H9 (cell line): ENCODE measurements at regions not wholly inside any gene's neighbourhood (a gene's known extent, or its start where the extent isn't known, plus 50 kb on each side); places are given as distances from the start of the nearest gene placed in this dataset.
A peak's percentile ranks its signal among the peaks of the same experiment; 100 is the strongest.

ENCODE experiments used
- DNase-seq: peaks from one replicate; pipeline ENCODE4 v3.0.0-alpha.2; 2017
- H2AFZ ChIP-seq: one replicate; pipeline ENCODE4 v1.6.1; 2013; ENCODE audit warnings: mild to moderate bottlenecking, low read length, control low read depth, moderate library complexity
- H2AK5ac ChIP-seq: 2 replicates; pipeline ENCODE4 v1.6.1; 2013; ENCODE audit warnings: low read length, control low read depth, mixed read lengths; ENCODE audit not compliant: insufficient read length
- H2BK120ac ChIP-seq: one replicate; pipeline ENCODE4 v1.6.1; 2013; ENCODE audit warnings: low read depth, mild to moderate bottlenecking, low read length, control low read depth, inconsistent platforms; ENCODE audit not compliant: poor library complexity, severe bottlenecking
- H2BK12ac ChIP-seq: 2 replicates; pipeline ENCODE4 v1.6.1; 2013; ENCODE audit warnings: low read length, control low read depth, mixed read lengths, low read depth; ENCODE audit not compliant: insufficient read length
- H2BK15ac ChIP-seq: 2 replicates; pipeline ENCODE4 v1.6.1; 2013; ENCODE audit warnings: low read depth, low read length, control low read depth
- H2BK20ac ChIP-seq: one replicate; pipeline ENCODE4 v1.6.1; 2013; ENCODE audit warnings: low read depth, mild to moderate bottlenecking, low read length, control low read depth, inconsistent platforms; ENCODE audit not compliant: poor library complexity, severe bottlenecking
- H2BK5ac ChIP-seq: 2 replicates; pipeline ENCODE4 v1.6.1; 2013; ENCODE audit warnings: low read length, control low read depth, mixed read lengths; ENCODE audit not compliant: insufficient read length
- H3K14ac ChIP-seq: 2 replicates; pipeline ENCODE4 v1.6.1; 2013; ENCODE audit warnings: low read length, control low read depth; ENCODE audit not compliant: insufficient read depth
- H3K18ac ChIP-seq: 2 replicates; pipeline ENCODE4 v1.6.1; 2013; ENCODE audit warnings: low read depth, mild to moderate bottlenecking, mixed read lengths, low read length, control low read depth; ENCODE audit not compliant: insufficient read length
- H3K23ac ChIP-seq: 2 replicates; pipeline ENCODE4 v1.6.1; 2013; ENCODE audit warnings: low read length, control low read depth, mixed read lengths, low read depth; ENCODE audit not compliant: insufficient read length
- H3K23me2 ChIP-seq: 2 replicates; pipeline ENCODE4 v1.6.1; 2013; ENCODE audit warnings: low read depth, mild to moderate bottlenecking, mixed read lengths, low read length, control low read depth; ENCODE audit not compliant: insufficient read length, poor library complexity, severe bottlenecking
- H3K27ac ChIP-seq: 2 replicates; pipeline ENCODE4 v1.5.1; 2013; ENCODE audit warnings: low read length, control low read depth, mixed read lengths, low read depth; ENCODE audit not compliant: insufficient read length
- H3K27me3 ChIP-seq: 2 replicates; pipeline ENCODE4 v1.6.1; 2013; ENCODE audit warnings: low read length, control low read depth, inconsistent platforms; ENCODE audit not compliant: insufficient read depth
- H3K4ac ChIP-seq: 2 replicates; pipeline ENCODE4 v1.6.1; 2013; ENCODE audit warnings: low read depth, mild to moderate bottlenecking, control low read depth, inconsistent platforms, low read length, moderate library complexity
- H3K4me1 ChIP-seq: 2 replicates; pipeline ENCODE4 v1.6.1; 2013; ENCODE audit warnings: low read length, control low read depth, inconsistent platforms; ENCODE audit not compliant: insufficient read depth
- H3K4me2 ChIP-seq: 2 replicates; pipeline ENCODE4 v1.6.1; 2013; ENCODE audit warnings: low read length, control low read depth, mixed read lengths; ENCODE audit not compliant: insufficient read length, insufficient read depth
- H3K56ac ChIP-seq: 2 replicates; pipeline ENCODE4 v1.6.1; 2013; ENCODE audit warnings: low read depth, mild to moderate bottlenecking, mixed read lengths, low read length, control low read depth; ENCODE audit not compliant: insufficient read length
- H3K79me1 ChIP-seq: 2 replicates; pipeline ENCODE4 v1.6.1; 2013; ENCODE audit warnings: low read depth, mild to moderate bottlenecking, moderate library complexity, low read length, control low read depth, inconsistent platforms; ENCODE audit not compliant: insufficient read depth, poor library complexity, severe bottlenecking
- H3K79me2 ChIP-seq: 2 replicates; pipeline ENCODE4 v1.6.1; 2013; ENCODE audit warnings: low read length, control low read depth, inconsistent platforms; ENCODE audit not compliant: insufficient read depth
- H3K9ac ChIP-seq: 2 replicates; pipeline ENCODE4 v1.6.1; 2013; ENCODE audit warnings: low read length, control low read depth, mixed read lengths; ENCODE audit not compliant: insufficient read length; ENCODE audit errors: extremely low read depth
- H3K9me3 ChIP-seq: one replicate; pipeline ENCODE4 v1.6.1; 2013; ENCODE audit warnings: low read depth, low read length, inconsistent platforms; ENCODE audit not compliant: control insufficient read depth
- H3T11ph ChIP-seq: one replicate; pipeline ENCODE4 v1.6.1; 2013; ENCODE audit warnings: mild to moderate bottlenecking, low read length, control low read depth, inconsistent platforms
- H4K20me1 ChIP-seq: one replicate; pipeline ENCODE4 v1.6.1; 2013; ENCODE audit not compliant: control insufficient read depth, insufficient read length, insufficient read depth
- H4K5ac ChIP-seq: 2 replicates; pipeline ENCODE4 v1.6.1; 2013; ENCODE audit warnings: low read depth, mild to moderate bottlenecking, mixed read lengths, low read length, control low read depth; ENCODE audit not compliant: insufficient read length
- H4K8ac ChIP-seq: replicated peaks from 2 replicates; pipeline ENCODE4 v1.6.1; 2013; ENCODE audit warnings: low read length, control low read depth, mixed read lengths, low read depth; ENCODE audit not compliant: insufficient read length
- H4K91ac ChIP-seq: 2 replicates; pipeline ENCODE4 v1.6.1; 2013; ENCODE audit warnings: low read depth, mild to moderate bottlenecking, moderate library complexity, mixed read lengths, low read length, control low read depth; ENCODE audit not compliant: insufficient read length
- H3K27ac Mint-ChIP-seq, 3 experiments: 2 replicates in 2 of 3; 3 replicates in 1 of 3; pipeline ENCODE4 v1.8.0; 2020 to 2021; ENCODE audit warnings: mixed read lengths in 3 of 3, mild to moderate bottlenecking in 1 of 3, moderate library complexity in 1 of 3
- H3K27me3 Mint-ChIP-seq: 2 replicates; pipeline ENCODE4 v1.8.0; 2021; ENCODE audit warnings: low read depth, mild to moderate bottlenecking, moderate library complexity, mixed read lengths
- H3K36me3 Mint-ChIP-seq, 3 experiments: 2 replicates in 2 of 3; 3 replicates in 1 of 3; pipeline ENCODE4 v1.8.0; 2020 to 2021; ENCODE audit warnings: low read depth in 3 of 3, mixed read lengths in 3 of 3; ENCODE audit not compliant: insufficient read depth in 1 of 3
- H3K4me1 Mint-ChIP-seq, 2 experiments: 2 replicates each; pipeline ENCODE4 v1.8.0; 2020; ENCODE audit warnings: mixed read lengths in 2 of 2
- H3K4me3 Mint-ChIP-seq, 2 experiments: 2 replicates in 1 of 2; 3 replicates in 1 of 2; pipeline ENCODE4 v1.8.0; 2020 to 2021; ENCODE audit warnings: mild to moderate bottlenecking in 2 of 2, mixed read lengths in 2 of 2, moderate library complexity in 1 of 2
- H3K9me3 Mint-ChIP-seq, 2 experiments: 2 replicates in 1 of 2; 3 replicates in 1 of 2; pipeline ENCODE4 v1.8.0; 2020; ENCODE audit warnings: mild to moderate bottlenecking in 2 of 2, mixed read lengths in 2 of 2, moderate library complexity in 1 of 2
- WGBS: extraction: QIAGEN DNeasy Blood & Tissue Kit; methylation state at CpG from one replicate; pipeline ENCODE4 v1.1.7; 2013; ENCODE audit warnings: missing lambda C conversion rate, low lambda C conversion rate, mixed read lengths; ENCODE audit not compliant: insufficient read length; ENCODE audit errors: extremely low coverage; 5-methylcytosine and 5-hydroxymethylcytosine counted together
- TF ChIP-seq, protein P1 (sequence below): fragments of 200-600 bp; sonication (generic); conservative IDR thresholded peaks from 3 replicates; pipeline ENCODE4 v1.8.0; 2021; ENCODE audit warnings: antibody characterized with exemption, mild to moderate bottlenecking

DNA sequence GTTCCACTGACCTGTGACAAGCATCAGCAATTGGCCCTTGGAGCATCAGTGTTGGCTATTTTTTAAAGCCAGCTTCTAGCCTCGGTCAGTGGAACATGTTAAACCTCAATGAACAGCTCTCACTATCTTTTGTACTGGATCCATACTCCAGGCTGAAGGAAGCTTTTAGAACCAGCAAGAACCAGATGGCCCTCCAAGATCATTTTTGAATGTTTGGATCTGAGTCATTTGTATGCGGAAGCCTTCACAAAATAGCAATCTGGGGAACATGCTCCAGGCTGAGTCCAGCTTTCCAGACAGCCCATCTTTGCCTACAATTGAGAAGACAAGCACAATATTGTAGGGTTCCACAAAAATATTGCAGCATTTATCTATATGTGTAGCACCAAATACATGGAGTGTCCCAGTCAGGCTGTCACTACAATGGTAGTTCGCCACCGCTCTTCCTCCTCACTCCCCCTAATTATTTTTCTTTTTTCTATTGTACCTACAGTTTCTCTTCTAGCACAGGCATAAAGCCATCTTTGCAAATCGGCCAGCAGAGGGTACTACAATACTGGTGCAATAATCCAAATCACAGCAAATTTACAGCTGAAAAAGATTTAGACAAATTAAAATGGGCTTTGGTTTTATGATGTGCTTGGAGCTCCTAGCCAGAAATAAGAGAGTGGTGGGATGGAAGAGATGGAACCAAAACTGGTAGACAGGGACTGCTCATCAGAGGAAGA, 177.4 kb upstream of the BLID start:
- Histone ChIP-seq H3K4me2 (no peak overlapping the region), H4K20me1 (no peaks in the 10 kb centered on the region), H4K8ac (no peak overlapping the region), H2AFZ (no peak overlapping the region), H3K9ac (no peak overlapping the region), H3K4ac (no peak overlapping the region), H2AK5ac (no peak overlapping the region), H2BK20ac (no peak overlapping the region), H3K14ac (no peak overlapping the region), H2BK12ac (no peak overlapping the region), H3K9me3 (no peaks in the 10 kb centered on the region), H2BK15ac (no peak overlapping the region), H3K27ac (no peak overlapping the region), H3K56ac (no peak overlapping the region), H2BK5ac (no peak overlapping the region), H4K5ac (no peak overlapping the region), H3K18ac (no peak overlapping the region), H3K27me3 (no peaks in the 10 kb centered on the region), H3K79me1 (no peaks in the 10 kb centered on the region), H3K23ac (no peak overlapping the region), H3K4me1 (no peaks in the 10 kb centered on the region), H3K79me2 (no peaks in the 10 kb centered on the region), H2BK120ac (no peak overlapping the region), H3T11ph (no peak overlapping the region), H4K91ac (no peak overlapping the region), H3K23me2 (no peaks in the 10 kb centered on the region)
- H3K27me3 Mint-ChIP-seq, result peaks cover 2% of the 10 kb centered on the region; the same call in 1 of the 2 replicates
- no peaks in the 10 kb centered on the region for H3K4me1 Mint-ChIP-seq
- no peak for DNase-seq
- H3K9me3 Mint-ChIP-seq, result peaks cover 14 to 19% of the 10 kb centered on the region in 2 experiments
- TF ChIP-seq, protein P1, sequence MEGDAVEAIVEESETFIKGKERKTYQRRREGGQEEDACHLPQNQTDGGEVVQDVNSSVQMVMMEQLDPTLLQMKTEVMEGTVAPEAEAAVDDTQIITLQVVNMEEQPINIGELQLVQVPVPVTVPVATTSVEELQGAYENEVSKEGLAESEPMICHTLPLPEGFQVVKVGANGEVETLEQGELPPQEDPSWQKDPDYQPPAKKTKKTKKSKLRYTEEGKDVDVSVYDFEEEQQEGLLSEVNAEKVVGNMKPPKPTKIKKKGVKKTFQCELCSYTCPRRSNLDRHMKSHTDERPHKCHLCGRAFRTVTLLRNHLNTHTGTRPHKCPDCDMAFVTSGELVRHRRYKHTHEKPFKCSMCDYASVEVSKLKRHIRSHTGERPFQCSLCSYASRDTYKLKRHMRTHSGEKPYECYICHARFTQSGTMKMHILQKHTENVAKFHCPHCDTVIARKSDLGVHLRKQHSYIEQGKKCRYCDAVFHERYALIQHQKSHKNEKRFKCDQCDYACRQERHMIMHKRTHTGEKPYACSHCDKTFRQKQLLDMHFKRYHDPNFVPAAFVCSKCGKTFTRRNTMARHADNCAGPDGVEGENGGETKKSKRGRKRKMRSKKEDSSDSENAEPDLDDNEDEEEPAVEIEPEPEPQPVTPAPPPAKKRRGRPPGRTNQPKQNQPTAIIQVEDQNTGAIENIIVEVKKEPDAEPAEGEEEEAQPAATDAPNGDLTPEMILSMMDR, result peak; percentile 65
- no peak overlapping the region for H3K4me3 Mint-ChIP-seq
- no peak overlapping the region for H3K27ac Mint-ChIP-seq
- no CpG with 5 or more reads among the region's 5 CpGs for WGBS
- H3K36me3 Mint-ChIP-seq, result peaks cover 5 to 30% (median 7%) of the 10 kb centered on the region in 3 experiments; a peak in 6 of 7 replicates
